Neural progenitor cell (in vitro differentiated cells): ENCODE measurements at regions not wholly inside any gene's neighbourhood (a gene's known extent, or its start where the extent isn't known, plus 50 kb on each side); places are given as distances from the start of the nearest gene placed in this dataset.

Experiments
- EZH2 ChIP-seq: fragments of 200-600 bp; sonication (generic); IDR thresholded peaks from 2 replicates; pipeline ENCODE4 v1.6.1; 2017; ENCODE audit warnings: antibody characterized with exemption, mild to moderate bottlenecking, moderate library complexity
- TF ChIP-seq, protein P1 (sequence below): fragments of 200-600 bp; sonication (generic); IDR thresholded peaks from 2 replicates; pipeline ENCODE4 v1.5.1; 2017; ENCODE audit warnings: antibody characterized with exemption, mild to moderate bottlenecking

DNA sequence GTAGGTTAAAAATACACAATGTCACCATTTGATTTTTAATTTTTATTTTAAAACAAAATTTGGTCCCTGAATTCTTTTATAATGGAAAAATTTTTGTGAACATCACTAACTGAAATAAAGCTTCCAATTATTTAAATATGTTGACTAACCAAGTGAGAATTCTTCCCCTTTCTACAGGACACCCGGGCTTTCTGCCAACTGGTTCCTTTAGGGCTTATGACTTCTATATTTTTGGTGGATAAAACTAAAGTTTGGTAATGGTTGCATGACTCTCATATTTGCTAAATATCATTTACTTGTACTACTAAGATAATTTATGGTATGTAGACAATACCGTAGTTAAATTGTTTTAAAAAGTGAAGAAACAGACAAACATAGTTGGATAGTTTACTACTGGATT lies 291.0 kb upstream of the DOK6 start:
- TF ChIP-seq, protein P1, sequence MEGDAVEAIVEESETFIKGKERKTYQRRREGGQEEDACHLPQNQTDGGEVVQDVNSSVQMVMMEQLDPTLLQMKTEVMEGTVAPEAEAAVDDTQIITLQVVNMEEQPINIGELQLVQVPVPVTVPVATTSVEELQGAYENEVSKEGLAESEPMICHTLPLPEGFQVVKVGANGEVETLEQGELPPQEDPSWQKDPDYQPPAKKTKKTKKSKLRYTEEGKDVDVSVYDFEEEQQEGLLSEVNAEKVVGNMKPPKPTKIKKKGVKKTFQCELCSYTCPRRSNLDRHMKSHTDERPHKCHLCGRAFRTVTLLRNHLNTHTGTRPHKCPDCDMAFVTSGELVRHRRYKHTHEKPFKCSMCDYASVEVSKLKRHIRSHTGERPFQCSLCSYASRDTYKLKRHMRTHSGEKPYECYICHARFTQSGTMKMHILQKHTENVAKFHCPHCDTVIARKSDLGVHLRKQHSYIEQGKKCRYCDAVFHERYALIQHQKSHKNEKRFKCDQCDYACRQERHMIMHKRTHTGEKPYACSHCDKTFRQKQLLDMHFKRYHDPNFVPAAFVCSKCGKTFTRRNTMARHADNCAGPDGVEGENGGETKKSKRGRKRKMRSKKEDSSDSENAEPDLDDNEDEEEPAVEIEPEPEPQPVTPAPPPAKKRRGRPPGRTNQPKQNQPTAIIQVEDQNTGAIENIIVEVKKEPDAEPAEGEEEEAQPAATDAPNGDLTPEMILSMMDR: no peak
- TF ChIP-seq EZH2: no peak
